ENCODE measurements at regions not wholly inside any gene's neighbourhood (a gene's known extent, or its start where the extent isn't known, plus 50 kb on each side); places are given as distances from the start of the nearest gene placed in this dataset.

- TF ChIP-seq POLR2A (IDR thresholded peaks at IDR 0.05; ENCODE audit: low read length), result no peak
- TF ChIP-seq GATA1 (IDR thresholded peaks at IDR 0.05; ENCODE audit: low read depth, low read length), result no peak
These were observed 336.4 kb downstream of the IL20RB start for GRCh38 chr3:137294139-137294538.
